Heart right ventricle (tissue), 16 donors: ENCODE measurements at regions not wholly inside any gene's neighbourhood (a gene's known extent, or its start where the extent isn't known, plus 50 kb on each side); places are given as distances from the start of the nearest gene placed in this dataset.

Source experiments
- ATAC-seq, 8 donors: fragments of 200-7000 bp; cut with Tn5 transposase; one replicate each; pipeline ENCODE4 v1.9.1; 2020; ENCODE audit warnings: mild to moderate bottlenecking in 8 of 8, moderate library complexity in 8 of 8, moderate number of reproducible peaks in 1 of 8
- DNase-seq, 2 donors: peaks; one replicate each; pipeline ENCODE4 v3.0.0-alpha.2; 2020
- H3K27ac ChIP-seq, 10 donors: fragments of 200-600 bp; sonication (generic) in 2 of 10; one replicate each; pipeline versions ENCODE4 v1.5.0 to v1.8.0; 2020 to 2022; ENCODE audit warnings: mild to moderate bottlenecking in 3 of 10
- H3K27me3 ChIP-seq, 7 donors: fragments of 200-600 bp; one replicate each; pipeline ENCODE4 v1.8.0; 2021 to 2022; ENCODE audit warnings: mild to moderate bottlenecking in 2 of 7
- H3K36me3 ChIP-seq, 9 donors: fragments of 200-600 bp; sonication (generic) in 1 of 9; one replicate each; pipeline versions ENCODE4 v1.5.0 to v1.8.0; 2020 to 2022; ENCODE audit warnings: mild to moderate bottlenecking in 2 of 9
- H3K4me1 ChIP-seq, 9 donors: fragments of 200-600 bp; sonication (generic) in 1 of 9; one replicate each; pipeline versions ENCODE4 v1.5.0 to v1.8.0; 2020 to 2022; ENCODE audit warnings: mild to moderate bottlenecking in 4 of 9
- H3K4me3 ChIP-seq, 10 donors: fragments of 200-600 bp; sonication (generic) in 2 of 10; one replicate each; pipeline versions ENCODE4 v1.5.0 to v1.8.0; 2020 to 2022; ENCODE audit warnings: mild to moderate bottlenecking in 7 of 10, moderate library complexity in 2 of 10
- H3K9me3 ChIP-seq, 11 donors: fragments of 200-600 bp in 10 of 11; sonication (generic) in 2 of 11; one replicate each; pipeline versions ENCODE4 v1.5.0 to v1.8.0; 2013 to 2022; ENCODE audit warnings: mild to moderate bottlenecking in 2 of 11, control low read depth in 1 of 11, moderate library complexity in 1 of 11
- CTCF ChIP-seq, 9 donors: fragments of 200-600 bp; sonication (generic) in 2 of 9; IDR thresholded peaks; one replicate each; pipeline versions ENCODE4 v1.5.0 to v1.8.0; 2021 to 2022; ENCODE audit warnings: antibody characterized with exemption in 9 of 9, mild to moderate bottlenecking in 5 of 9, moderate library complexity in 1 of 9
- WGBS, 2 donors: extraction: QIAGEN DNeasy Blood & Tissue Kit; methylation state at CpG; one replicate each; pipeline ENCODE4 v1.1.7; 2013; ENCODE audit warnings: inconsistent platforms in 1 of 2; 5-methylcytosine and 5-hydroxymethylcytosine counted together
- intact Hi-C, 10 donors: fragments of 100-400 bp; cut with DNase I; formaldehyde crosslinking; loops; one replicate each; pipeline versions ENCODE4 v1.11.1 to v1.14.2; 2022
- donor health status: Arrhythmogenic right ventricular cardiomyopathy.
- donor health status: ischemic (EF 13 %, LVEDD 7.1; RV severe dilation, severe dysfunction).
- donor health status: healthy with polysubstance abuse.
- donor health status: DM: no; HTN: yes; CAD: no.
- donor health status: DM: no; HTN: no; CAD: no.
- donor health status: ischemic (EF 25% LVEDD 6.9; RV normal size, moderate dysfunction).
- donor health status: ischemic (EF 25% LVEDD 5.7; RV mildly dilated, moderate dysfunction).
- donor health status: healthy.
- donor health status: DM: yes; HTN: yes; CAD: no.
- donor health status: Ischemic cardiomyopathy.
- donor health status: ischemic (EF 35%, LVEDD 5.7; RV mildly dilated, moderate dysfunction).
- donor health status: nonischemic (EF 11% LVEDD 7.7; RV severe dilation, severe dysfunction).
- donor health status: DM: yes; HTN: yes; CAD: no.
- donor health status: PGD.
- donor health status: ischemic (EF 29% LVEDD 5.4; RV normal size, mild dysfunction).
- donor health status: nonischemic (EF 23%, LVEDD 6.1; RV moderate dilation, normal function).

GRCh38 chr4:14157262-14157661, 529.7 kb upstream of the BOD1L1 start:
- Histone ChIP-seq H3K36me3 (no peaks in the 10 kb centered on the region), H3K27me3 (no peaks in the 10 kb centered on the region), H3K4me3 (no peak overlapping the region), H3K4me1 (peaks cover 0 to 15% (median 0%) of the 10 kb centered on the region in 9 donors), H3K27ac (no peak overlapping the region), H3K9me3 (no peaks in the 10 kb centered on the region)
- TF ChIP-seq CTCF (IDR thresholded peaks at IDR 0.05): no peak
- 81 to 94% methylated on average over 2 of the region's 2 CpGs for WGBS, 2 donors
- no peak for DNase-seq
- intact Hi-C loops: no loop called here
- no peak for ATAC-seq

- ATAC-seq: peak in 5 of 8 donors; percentile 59 to 77 (median 64)
- Histone ChIP-seq H3K27ac (no peak overlapping the region), H3K4me1 (peaks cover 0 to 16% (median 9%) of the 10 kb centered on the region in 9 donors), H3K27me3 (no peaks in the 10 kb centered on the region), H3K36me3 (no peaks in the 10 kb centered on the region), H3K4me3 (no peak overlapping the region), H3K9me3 (no peaks in the 10 kb centered on the region)
- WGBS, 2 donors: 72 to 79% methylated on average over 3 of the region's 3 CpGs
- DNase-seq: no peak
- intact Hi-C loops: no loop called here
- no peak for TF ChIP-seq CTCF (IDR thresholded peaks at IDR 0.05)
Measured at GRCh38 chr4:14165222-14165920, 537.8 kb upstream of the BOD1L1 start.

- Histone ChIP-seq H3K4me3 (no peak overlapping the region), H3K4me1 (peaks cover 0 to 16% (median 9%) of the 10 kb centered on the region in 9 donors), H3K9me3 (no peaks in the 10 kb centered on the region), H3K27me3 (no peaks in the 10 kb centered on the region), H3K36me3 (no peaks in the 10 kb centered on the region), H3K27ac (no peak overlapping the region)
- intact Hi-C loops: no loop called here
- DNase-seq (no peak), ATAC-seq (no peak)
- 88 to 91% methylated on average over 8 of the region's 8 CpGs for WGBS, 2 donors
- TF ChIP-seq CTCF (IDR thresholded peaks at IDR 0.05): no peak
Measured at GRCh38 chr4:14167876-14168510, 540.5 kb upstream of the BOD1L1 start.

GRCh38 chr4:14168919-14169318, 541.4 kb upstream of the BOD1L1 start:
- H3K27me3 ChIP-seq: no peaks in the 10 kb centered on the region
- no peaks in the 10 kb centered on the region for H3K36me3 ChIP-seq
- DNase-seq (peak in 1 of 2 donors; percentile 58), ATAC-seq (peak in 5 of 8 donors; percentile 19 to 58 (median 46))
- intact Hi-C loops: no loop called here
- TF ChIP-seq CTCF (IDR thresholded peaks at IDR 0.05): no peak
- WGBS, 2 donors: 21% methylated on average over 5 of the region's 5 CpGs
- H3K9me3 ChIP-seq: no peaks in the 10 kb centered on the region
- peaks cover 0 to 16% (median 9%) of the 10 kb centered on the region in 9 donors for H3K4me1 ChIP-seq
- H3K4me3 ChIP-seq: no peak overlapping the region
- H3K27ac ChIP-seq: no peak overlapping the region
